ENCODE measurements at regions not wholly inside any gene's neighbourhood (a gene's known extent, or its start where the extent isn't known, plus 50 kb on each side); places are given as distances from the start of the nearest gene placed in this dataset.
A peak's percentile ranks its signal among the peaks of the same experiment; 100 is the strongest.

GRCh38 chr3:99502871-99503270 lies 135.5 kb upstream of the COL8A1 start:
- DNase-seq (ENCODE audit: low read depth), result no peak

GRCh38 chr3:99500485-99500884 lies 137.9 kb upstream of the COL8A1 start:
- DNase-seq (ENCODE audit: low read depth), result no peak

GRCh38 chr3:99499235-99500158 lies 138.9 kb upstream of the COL8A1 start:
- DNase-seq (ENCODE audit: low read depth), result peak; percentile 46

DNA sequence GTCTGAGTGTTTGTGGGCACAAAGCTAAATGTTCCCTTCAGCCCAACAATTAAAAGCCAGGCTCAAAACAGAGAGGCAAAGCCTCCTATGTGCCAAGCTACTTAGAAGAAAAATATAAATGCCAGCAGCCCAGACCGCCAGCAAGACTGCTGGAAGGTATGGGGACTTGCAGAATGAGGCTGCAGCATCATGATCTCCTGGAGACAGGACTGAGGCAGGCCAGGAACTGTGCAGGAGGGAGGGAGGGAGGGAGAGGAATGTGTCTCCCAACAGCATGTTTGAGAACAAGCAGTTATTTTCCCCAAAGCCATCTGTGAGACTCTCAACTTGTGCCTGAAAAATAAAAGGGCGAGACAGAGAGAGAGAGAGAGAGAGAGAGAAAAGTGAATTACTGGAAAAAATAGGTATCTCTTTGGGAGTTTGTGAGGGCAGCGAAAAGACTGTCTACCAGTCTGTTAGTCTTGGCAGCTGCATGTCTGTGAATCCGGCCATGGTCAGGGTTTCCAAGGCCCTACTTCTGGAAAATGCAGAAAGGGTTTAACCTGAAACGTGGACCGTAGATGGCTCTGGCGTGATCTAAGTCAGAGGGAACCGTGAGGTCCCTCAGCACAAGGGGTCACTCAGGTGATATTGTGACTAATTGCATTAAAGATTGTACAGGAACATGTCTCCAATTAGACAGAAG lies 139.7 kb upstream of the COL8A1 start:
- DNase-seq (ENCODE audit: low read depth), result no peak

DNA sequence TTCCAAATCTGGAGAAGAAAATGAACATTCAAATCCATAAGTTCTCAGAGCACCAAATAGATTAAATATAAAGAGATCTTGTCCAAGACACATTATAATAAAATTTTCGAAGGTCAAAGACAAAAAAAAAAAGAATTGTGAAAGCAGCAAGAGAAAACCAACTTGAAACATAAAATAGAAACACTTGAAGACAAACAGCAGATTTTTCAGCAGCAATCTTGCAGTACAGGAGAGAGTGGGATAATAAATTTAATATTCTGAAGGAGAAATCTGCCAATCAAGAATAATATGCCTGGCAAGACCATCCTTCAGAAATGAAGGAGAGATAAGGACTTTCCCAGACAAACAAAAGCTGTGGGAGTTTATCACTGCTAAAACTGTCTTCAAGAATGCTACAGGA lies 150.5 kb upstream of the COL8A1 start:
- no peak for DNase-seq (ENCODE audit: low read depth)

GRCh38 chr3:99485286-99485685 lies 153.1 kb upstream of the COL8A1 start:
- DNase-seq (ENCODE audit: low read depth), result no peak

DNA sequence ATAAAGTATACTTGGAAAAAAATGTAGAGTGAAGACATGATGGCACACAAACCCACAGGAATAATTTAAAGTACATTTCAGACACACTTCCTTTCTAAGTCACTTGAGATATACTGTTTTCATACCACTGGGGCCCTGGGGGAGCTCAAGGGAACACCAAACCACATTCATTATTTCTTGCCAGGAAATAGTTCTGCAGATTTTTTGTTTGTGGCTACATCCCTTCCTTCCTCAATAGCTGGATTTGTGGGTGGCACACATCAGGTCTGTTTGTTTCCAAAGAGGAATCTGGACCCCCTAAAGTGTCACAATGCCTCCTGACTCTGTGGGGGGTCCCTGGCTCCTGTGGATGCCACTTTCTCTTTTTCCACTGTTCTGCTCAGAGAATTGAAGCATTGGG lies 153.5 kb upstream of the COL8A1 start:
- DNase-seq (ENCODE audit: low read depth), result peak; percentile 38

DNA sequence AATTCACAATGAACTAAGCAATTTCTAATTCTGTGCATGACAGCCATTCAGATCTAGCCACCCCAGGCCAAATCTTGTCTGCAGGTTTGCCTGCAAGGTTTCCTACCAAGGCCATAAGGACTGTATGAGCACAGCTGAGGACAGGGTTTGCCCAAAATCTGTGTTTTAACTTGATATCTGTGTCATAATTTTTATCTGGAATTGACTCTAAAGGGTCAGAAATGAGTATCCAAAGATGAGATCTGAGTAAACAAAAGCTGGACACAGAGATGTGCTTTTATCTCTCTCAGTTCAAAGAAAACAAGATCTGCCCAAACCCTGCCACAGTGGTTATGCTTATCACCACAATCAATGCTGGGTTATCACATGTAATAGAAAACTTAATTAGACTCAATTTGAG lies 154.6 kb upstream of the COL8A1 start:
- DNase-seq (ENCODE audit: low read depth), result no peak

DNA sequence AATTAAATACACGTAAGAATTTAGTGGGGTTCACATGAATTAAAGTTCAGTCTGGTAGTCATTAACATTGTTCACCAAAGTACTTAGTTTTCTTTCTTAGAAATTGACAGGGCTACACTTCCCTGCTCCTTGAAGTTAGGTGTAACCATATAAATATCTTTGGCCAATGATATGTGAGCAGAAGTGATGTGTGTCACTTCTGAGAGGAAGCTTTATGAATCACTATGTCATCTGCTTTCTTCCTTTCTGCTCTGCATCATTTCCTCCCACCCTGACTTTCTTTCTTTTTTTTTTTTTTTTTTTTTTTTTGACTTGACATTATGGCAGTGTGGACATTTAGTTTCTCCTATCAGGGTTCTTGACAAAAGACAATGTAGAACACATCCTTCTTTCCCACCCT lies 156.2 kb upstream of the COL8A1 start:
- DNase-seq (ENCODE audit: low read depth), result peak; percentile 84

- DNase-seq (ENCODE audit: low read depth), result no peak
Measured at GRCh38 chr3:99481561-99481960, 156.8 kb upstream of the COL8A1 start.

GRCh38 chr3:99479768-99480167 lies 158.6 kb upstream of the COL8A1 start:
- no peak for DNase-seq (ENCODE audit: low read depth)

- DNase-seq (ENCODE audit: low read depth), result no peak
Measured at GRCh38 chr3:99477650-99478049, 160.7 kb upstream of the COL8A1 start.

GRCh38 chr3:99475229-99475628 lies 163.2 kb upstream of the COL8A1 start:
- no peak for DNase-seq (ENCODE audit: low read depth)

DNA sequence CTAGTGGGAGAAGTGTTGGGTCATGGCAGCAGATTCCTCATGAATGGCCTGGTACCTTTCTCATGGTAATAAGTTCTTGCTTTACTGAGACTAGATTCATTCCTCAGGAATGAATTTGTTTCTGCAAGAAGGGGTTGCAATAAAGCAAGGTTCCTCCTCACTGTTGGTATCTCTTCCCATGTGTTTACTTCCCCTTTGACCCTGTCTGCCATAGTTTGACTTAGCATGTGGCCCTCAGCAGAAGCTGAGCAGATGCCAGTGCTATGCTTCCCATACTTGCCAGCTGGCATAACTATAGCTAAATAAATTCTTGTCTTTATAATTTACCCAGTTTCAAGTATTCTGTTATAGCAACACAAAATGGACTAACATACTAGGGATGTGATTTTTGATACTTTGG lies 163.6 kb upstream of the COL8A1 start:
- no peak for DNase-seq (ENCODE audit: low read depth)

GRCh38 chr3:99473321-99473751 lies 165.1 kb upstream of the COL8A1 start:
- peak; percentile 11 for DNase-seq (ENCODE audit: low read depth)

DNA sequence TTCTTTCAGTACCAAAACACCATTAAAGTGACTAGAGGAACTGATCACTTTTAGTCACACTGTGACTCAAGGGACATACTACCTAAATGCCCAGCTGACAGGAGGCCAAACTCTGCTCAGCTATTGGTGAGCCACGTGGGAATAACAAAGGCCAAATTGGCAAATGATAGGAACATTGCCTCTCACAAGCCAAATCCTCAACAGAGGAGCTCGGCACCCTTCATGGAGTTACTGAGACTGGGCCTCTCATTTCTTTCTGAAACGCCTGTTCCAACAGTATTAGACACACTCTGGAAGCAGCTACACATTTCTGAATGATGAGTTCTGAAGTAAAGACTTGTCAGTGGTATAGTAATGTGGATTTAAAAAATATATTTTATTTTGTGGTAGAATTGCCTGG lies 166.0 kb upstream of the COL8A1 start:
- DNase-seq (ENCODE audit: low read depth), result no peak

- no peak for DNase-seq (ENCODE audit: low read depth)
Measured at GRCh38 chr3:99471353-99472323, 166.8 kb upstream of the COL8A1 start.

DNA sequence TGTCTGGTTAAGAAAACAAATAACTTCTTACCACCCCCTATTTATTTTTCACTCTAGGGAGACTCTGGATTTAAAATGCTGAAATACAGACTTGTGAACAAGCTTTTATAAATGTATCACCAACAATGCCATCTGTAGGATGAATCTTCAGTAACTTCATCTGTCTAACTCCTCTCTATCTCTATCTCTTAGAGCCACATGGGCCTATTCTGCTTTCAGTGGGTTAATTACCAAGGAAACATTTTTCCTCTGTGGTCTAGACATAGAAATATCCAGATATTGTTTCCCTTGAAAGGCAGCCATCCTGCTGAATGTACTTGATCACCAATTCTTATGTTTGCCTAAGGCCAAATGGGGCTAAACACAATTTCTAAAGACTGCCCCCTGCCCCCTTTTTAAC lies 167.6 kb upstream of the COL8A1 start:
- no peak for DNase-seq (ENCODE audit: low read depth)

DNA sequence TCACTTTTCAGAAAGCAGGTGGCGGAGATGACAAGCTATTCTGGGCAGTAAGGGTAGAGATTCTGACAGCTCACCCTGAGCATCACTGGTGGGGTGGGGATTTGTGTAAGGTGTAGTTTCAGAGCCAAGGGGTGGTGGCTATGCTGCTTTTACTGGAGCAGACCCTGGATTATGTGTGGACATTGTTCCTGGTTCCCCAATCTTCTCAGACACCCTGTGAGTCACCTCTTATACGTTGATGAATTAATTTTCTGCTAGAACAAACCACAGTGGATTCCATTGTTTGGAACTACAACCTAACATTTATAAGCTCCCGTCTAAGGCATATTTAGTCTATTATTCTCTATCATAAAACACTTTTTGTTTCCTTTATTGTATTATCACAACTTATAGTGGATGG lies 169.5 kb upstream of the COL8A1 start:
- DNase-seq (ENCODE audit: low read depth), result peak; percentile 44

GRCh38 chr3:99467420-99467819 lies 171.0 kb upstream of the COL8A1 start:
- no peak for DNase-seq (ENCODE audit: low read depth)

GRCh38 chr3:99466331-99466730 lies 172.1 kb upstream of the COL8A1 start:
- no peak for DNase-seq (ENCODE audit: low read depth)

GRCh38 chr3:99458013-99458412 lies 180.4 kb upstream of the COL8A1 start:
- DNase-seq (ENCODE audit: low read depth), result no peak

All from HT1080 (cell line).